ENCODE measurements at regions not wholly inside any gene's neighbourhood (a gene's known extent, or its start where the extent isn't known, plus 50 kb on each side); places are given as distances from the start of the nearest gene placed in this dataset.

GRCh38 chr14:43677581-43677980 is 829.5 kb downstream of the FSCB start:
- POLR2A ChIA-PET: no interaction called here
- ATAC-seq: no peak
- Histone ChIP-seq H3K27me3 (ENCODE audit: control insufficient read depth in 1 of 2, insufficient read depth in 2 of 2, low read length in 2 of 2) (no peaks in the 10 kb centered on the region), H3K4me3 (replicated peaks in 1 of 3; ENCODE audit: insufficient read depth in 1 of 3, low read depth in 2 of 3, low read length in 3 of 3) (no peak overlapping the region), H3K4me1 (ENCODE audit: insufficient read depth, low read length) (no peaks in the 10 kb centered on the region), H3K9ac (ENCODE audit: insufficient read depth, low read depth, low read length) (no peak overlapping the region), H3K36me3 (replicated peaks in 1 of 2; ENCODE audit: control insufficient read depth in 1 of 2, insufficient read depth in 2 of 2, low read length in 2 of 2) (no peaks in the 10 kb centered on the region), H2AFZ (ENCODE audit: low read length) (no peak overlapping the region), H3K27ac (ENCODE audit: extremely low read length, insufficient read depth, low read length) (no peak overlapping the region), H3K4me2 (ENCODE audit: low read depth, low read length) (no peak overlapping the region), H3K79me2 (ENCODE audit: insufficient read depth, low read length) (no peaks in the 10 kb centered on the region), H3K9me3 (ENCODE audit: low read length) (no peaks in the 10 kb centered on the region), H4K20me1 (ENCODE audit: insufficient read depth, low read length) (no peaks in the 10 kb centered on the region)
- BruUV-seq (replicated peaks): no TSS peak
- intact Hi-C loops (cut with micrococcal nuclease; ENCODE audit: unreplicated experiment) (no loop called here), in situ Hi-C loops (cut with HindIII; ENCODE audit: extremely low pct_ligation_motif_present, low pct_unique_long_range_greater_than_20kb) (no loop called here)
- CTCF ChIA-PET (ENCODE audit: low intra/inter-chr PET ratio, low total read pairs): no interaction called here
- no peak for DNase-seq (ENCODE audit: low spot score)
- no peak for FAIRE-seq
- 0% methylated on average over 1 of the region's 1 CpG for whole genome bisulfite sequencing (ENCODE audit: low lambda C conversion rate)
- TF ChIP-seq HCFC1 (IDR thresholded peaks at IDR 0.05; ENCODE audit: low read depth, low read length) (no peak), ZNF224 (CRISPR knock-in tag; IDR thresholded peaks at IDR 0.05) (no peak), ZNF570 (CRISPR knock-in tag; IDR thresholded peaks at IDR 0.05; ENCODE audit: borderline replicate concordance) (no peak), ZSCAN31 (CRISPR knock-in tag; IDR thresholded peaks at IDR 0.05; ENCODE audit: low read depth) (no peak), ADNP (CRISPR knock-in tag; IDR thresholded peaks at IDR 0.05) (no peak), TOE1 (CRISPR knock-in tag; IDR thresholded peaks at IDR 0.05) (no peak)
- TF ChIP-seq, protein P1, sequence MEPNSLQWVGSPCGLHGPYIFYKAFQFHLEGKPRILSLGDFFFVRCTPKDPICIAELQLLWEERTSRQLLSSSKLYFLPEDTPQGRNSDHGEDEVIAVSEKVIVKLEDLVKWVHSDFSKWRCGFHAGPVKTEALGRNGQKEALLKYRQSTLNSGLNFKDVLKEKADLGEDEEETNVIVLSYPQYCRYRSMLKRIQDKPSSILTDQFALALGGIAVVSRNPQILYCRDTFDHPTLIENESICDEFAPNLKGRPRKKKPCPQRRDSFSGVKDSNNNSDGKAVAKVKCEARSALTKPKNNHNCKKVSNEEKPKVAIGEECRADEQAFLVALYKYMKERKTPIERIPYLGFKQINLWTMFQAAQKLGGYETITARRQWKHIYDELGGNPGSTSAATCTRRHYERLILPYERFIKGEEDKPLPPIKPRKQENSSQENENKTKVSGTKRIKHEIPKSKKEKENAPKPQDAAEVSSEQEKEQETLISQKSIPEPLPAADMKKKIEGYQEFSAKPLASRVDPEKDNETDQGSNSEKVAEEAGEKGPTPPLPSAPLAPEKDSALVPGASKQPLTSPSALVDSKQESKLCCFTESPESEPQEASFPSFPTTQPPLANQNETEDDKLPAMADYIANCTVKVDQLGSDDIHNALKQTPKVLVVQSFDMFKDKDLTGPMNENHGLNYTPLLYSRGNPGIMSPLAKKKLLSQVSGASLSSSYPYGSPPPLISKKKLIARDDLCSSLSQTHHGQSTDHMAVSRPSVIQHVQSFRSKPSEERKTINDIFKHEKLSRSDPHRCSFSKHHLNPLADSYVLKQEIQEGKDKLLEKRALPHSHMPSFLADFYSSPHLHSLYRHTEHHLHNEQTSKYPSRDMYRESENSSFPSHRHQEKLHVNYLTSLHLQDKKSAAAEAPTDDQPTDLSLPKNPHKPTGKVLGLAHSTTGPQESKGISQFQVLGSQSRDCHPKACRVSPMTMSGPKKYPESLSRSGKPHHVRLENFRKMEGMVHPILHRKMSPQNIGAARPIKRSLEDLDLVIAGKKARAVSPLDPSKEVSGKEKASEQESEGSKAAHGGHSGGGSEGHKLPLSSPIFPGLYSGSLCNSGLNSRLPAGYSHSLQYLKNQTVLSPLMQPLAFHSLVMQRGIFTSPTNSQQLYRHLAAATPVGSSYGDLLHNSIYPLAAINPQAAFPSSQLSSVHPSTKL (CRISPR knock-in tag; IDR thresholded peaks at IDR 0.05): no peak
- TF ChIP-seq, protein P2, sequence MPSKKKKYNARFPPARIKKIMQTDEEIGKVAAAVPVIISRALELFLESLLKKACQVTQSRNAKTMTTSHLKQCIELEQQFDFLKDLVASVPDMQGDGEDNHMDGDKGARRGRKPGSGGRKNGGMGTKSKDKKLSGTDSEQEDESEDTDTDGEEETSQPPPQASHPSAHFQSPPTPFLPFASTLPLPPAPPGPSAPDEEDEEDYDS (CRISPR knock-in tag; IDR thresholded peaks at IDR 0.05): no peak
- TF ChIP-seq, protein P3, sequence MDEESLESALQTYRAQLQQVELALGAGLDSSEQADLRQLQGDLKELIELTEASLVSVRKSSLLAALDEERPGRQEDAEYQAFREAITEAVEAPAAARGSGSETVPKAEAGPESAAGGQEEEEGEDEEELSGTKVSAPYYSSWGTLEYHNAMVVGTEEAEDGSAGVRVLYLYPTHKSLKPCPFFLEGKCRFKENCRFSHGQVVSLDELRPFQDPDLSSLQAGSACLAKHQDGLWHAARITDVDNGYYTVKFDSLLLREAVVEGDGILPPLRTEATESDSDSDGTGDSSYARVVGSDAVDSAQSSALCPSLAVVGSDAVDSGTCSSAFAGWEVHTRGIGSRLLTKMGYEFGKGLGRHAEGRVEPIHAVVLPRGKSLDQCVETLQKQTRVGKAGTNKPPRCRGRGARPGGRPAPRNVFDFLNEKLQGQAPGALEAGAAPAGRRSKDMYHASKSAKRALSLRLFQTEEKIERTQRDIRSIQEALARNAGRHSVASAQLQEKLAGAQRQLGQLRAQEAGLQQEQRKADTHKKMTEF (CRISPR knock-in tag; IDR thresholded peaks at IDR 0.05): no peak
